Activated CD4-positive, alpha-beta T cell treated with anti-CD3 and anti-CD28 coated beads, Interleukin-2, amount 50 U/mL, for 48 hours (primary cell): ENCODE measurements at regions not wholly inside any gene's neighbourhood (a gene's known extent, or its start where the extent isn't known, plus 50 kb on each side); places are given as distances from the start of the nearest gene placed in this dataset.

ENCODE experiments used
- DNase-seq, 2 experiments: peaks; one replicate each; pipeline ENCODE4 v3.0.0-alpha.2; 2020

DNA sequence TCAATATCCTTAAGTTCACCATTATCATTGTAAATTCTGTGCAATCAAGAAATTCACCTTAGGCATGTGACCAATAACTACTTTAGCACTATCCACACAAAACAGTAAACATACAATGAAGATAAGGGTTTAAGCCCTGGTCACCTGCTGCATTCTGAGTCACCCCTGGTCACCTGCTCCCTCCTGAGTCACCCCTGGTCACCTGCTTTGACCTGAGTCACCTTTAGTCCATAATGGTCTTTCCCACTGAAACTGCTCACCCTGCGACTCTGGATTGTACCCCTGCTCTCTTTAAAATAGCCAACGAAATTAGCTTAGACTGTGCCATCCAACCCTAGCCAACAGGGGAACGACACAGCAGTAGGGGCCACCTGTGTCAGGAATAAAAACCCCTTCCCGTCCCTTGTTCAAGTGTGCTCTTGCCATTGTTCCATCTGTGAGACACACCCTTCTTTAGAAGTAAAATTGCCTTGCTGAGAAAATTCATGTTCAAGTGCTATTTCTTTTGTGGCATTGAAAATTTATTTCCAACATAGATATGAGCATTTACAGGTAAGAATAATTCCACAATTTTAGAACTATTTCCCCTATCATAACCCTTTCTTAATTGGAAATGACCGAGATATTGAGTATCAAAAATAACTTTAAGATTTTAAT lies 902.8 kb downstream of the DSC3 start:
- DNase-seq, result no peak

DNA sequence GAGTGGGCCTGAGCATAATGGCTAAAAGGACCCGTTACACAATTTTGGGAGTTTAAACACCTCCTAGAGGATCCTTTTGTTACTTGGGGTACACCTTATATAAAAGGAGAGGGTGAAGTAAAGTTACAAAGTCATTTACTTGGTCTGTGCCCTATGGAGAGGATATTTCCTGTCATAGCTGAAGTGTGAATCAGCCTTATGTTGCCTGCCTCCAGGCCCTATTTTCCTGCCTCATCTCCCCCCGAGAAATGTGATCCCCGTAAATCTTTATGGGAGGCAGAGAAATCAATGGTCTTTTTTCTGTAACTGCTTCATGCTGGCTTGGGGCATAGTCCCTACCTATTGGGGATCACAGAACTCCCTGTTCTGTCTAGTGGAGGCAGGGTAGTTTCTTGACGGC lies 906.6 kb downstream of the DSC3 start:
- DNase-seq, result no peak

DNA sequence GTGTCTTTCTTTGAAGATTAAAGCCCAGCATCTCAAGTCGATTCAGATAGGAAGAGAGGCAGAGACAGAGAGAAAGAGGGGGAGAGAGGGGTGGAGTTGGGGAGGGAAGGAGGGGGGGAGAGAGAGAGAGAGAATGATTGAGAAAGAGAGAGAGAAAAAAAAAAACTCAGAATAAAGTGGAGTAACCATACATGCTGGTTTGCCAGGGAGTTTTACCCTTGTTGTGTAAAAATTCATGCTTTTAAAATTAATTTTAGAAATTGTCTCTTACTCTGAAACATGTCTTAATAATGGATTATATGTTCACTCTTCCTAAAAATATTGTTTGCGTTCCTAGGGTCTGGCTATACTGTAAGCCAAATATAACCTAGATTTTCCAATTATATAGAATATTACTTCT lies 908.5 kb downstream of the DSC3 start:
- DNase-seq, result no peak

DNA sequence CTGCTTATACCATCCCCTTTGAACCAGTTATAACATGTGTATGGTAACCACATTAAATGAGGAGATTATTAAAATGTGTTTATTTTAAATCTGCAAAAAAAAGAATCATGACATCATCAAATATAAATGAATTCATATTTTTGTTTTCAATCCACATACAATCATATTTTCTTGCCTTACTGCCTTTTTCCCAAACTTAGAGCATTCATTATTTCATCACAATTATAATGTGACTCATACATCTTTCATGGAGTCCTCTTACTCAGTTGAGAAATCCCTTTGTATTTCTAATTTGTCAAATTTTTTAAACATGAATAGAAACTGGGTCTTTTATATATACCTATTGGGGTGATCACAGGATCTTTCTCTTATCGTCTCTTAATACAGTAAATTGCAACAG lies 909.6 kb downstream of the DSC3 start:
- DNase-seq, result no peak

DNA sequence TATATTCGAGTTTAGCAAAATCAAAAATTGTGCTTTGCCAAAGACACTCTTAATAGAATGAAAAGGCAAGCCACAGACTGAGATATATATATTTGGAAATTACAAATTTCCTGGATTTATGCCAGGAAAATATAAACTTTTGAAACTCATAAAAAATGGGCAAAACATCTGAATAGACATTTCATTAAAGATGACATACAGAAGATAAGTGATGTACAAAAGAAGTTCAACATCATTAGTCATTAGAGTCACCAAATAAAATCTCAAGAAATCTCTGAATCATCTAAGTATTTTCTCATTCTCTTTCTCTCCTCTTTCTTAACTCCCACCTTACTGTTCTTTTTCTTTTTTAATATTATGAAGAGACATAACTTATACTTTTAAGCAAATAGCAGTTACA lies 921.1 kb downstream of the DSC3 start:
- DNase-seq, result no peak

DNA sequence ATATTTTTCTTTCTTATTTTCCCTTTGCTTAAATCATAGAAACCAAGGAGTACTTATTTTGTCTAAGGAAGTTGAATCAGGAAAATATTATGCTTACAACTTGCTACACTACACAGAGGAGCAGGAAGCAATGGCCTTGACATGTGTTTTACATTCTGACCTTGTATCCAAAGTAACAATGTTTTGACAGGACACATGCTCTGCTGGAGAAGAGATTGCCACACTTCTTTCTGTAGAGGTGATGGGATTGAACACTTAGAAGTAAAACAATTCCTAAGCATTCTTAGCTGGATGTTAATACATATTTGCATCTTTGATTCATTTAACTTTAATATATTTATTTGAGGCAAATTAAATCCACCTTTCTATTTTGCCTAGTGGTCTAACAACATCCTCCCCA lies 929.1 kb downstream of the DSC3 start:
- no peak for DNase-seq

DNA sequence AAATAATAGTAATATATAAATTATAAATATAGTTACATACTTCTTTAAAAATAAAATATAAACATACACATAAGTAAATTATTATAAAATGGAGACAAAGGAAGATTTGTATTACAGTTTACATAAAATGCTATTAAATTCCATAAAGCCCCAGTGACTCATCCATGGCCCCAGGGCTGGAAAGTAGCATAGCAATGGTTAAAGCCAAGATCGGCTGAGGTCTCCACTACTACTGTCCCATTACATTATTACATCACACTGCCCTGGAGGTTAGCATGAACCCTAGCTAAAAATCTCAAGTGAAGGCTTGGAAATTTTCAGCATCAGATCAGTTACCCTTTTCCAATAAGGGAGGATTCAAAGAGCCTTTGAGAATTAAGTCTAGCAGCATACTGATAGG lies 936.2 kb downstream of the DSC3 start:
- DNase-seq, result no peak

DNA sequence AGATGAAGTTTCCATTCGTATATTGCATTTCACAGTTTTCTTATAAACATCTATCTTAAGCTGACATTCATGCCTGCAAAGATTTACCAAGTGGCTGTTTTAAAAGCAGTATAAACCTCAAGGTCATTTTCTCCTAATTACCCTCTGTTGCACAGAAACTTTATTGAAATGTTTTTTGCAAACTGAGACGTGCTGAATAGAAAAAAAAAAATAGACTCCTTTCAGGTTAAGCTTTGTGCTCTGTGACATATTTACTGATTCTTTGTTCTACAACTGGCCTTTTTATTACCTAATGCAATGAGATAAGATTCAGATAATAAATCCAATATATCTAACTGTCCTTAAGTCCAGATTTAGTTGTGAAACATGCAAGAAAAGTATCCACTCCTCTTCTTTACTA lies 938.7 kb downstream of the DSC3 start:
- no peak for DNase-seq

DNA sequence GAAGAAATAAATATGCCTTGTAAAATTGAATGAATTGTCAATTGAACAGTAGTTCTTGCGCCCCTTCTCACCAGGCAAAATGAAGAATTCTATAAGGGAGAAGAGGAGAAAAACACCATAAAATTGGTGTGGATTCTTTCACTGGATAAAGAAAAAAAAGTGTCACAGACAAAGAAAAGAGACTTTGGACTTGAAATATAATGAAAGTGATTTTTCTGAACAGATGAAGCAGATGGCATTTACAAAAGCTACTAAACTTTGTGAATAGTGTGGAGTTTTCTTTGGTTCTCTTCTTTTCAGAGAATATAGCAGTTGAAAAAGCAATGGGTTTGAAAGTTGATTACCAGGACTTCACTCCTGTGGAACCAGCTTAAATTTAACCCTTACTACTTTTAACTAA lies 945.7 kb downstream of the DSC3 start:
- no peak for DNase-seq

DNA sequence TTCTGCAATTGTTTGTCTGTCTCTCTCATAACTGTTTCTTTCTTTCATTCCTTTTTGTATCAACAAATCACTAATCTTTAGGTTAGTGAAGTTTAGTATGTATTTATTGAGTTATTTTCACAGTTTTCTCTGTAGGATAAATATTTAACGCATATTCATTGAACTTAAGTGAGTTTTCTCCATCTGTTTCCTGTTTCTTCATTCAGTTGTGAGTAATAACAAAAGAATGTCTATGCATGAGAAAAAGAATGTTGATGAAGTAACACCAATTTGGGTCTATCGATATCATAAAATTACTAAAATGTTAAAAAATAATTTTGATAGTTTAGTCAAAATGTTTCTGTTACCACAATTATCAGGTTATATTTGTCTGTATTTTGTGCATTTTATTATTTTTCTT lies 948.0 kb downstream of the DSC3 start:
- DNase-seq, result no peak

DNA sequence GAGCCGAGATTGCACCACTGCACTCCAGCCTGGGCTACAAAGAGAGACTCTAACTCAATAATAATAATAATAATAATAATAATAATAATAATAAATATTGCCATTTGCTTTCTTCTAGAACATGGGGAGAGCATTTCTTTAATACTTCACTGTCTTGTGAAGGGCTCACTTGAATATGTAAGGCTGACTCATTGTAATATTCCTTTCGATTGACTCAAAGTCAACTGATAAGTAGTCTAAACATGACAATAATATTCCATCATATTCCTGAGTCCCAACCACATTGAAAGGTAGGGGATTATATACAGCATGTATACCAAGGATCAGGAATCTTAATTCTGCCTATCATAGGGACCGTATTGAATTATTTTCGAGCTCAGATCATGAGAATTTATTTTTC lies 949.2 kb downstream of the DSC3 start:
- DNase-seq, result no peak

DNA sequence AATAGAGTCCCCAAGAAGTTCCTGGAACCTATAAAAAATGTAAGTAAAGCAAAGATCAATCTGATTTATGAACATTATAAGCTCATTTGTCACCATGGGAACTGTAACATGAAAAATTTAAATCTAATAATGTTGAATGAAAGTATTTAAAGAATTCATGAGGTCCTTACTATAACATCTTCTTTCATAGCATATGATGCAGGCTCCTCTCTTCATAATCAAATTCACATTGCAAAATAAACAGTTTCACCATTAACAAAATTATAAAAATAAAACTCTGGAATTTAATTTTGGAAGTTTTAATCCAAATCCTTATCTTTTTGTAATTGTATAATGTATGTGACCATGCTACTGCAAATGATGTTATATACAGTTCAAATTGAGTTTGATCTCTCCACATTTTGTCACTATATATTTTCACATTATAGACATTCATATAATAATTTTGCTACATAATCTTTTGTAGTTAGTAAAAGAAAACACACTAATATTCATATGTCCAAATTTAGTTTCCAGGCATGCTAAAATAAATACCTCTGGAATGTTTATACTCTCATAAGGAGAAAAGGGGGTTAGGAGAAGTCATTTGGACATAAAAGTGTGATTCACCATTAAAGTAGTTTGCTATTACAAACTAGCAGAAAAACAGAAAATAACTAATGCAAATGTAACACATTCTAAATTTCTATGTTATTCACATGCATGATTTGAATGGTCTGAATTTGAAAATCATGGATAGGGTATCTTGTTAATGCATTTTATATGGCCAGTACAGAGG lies 954.1 kb downstream of the DSC3 start:
- DNase-seq, result no peak

DNA sequence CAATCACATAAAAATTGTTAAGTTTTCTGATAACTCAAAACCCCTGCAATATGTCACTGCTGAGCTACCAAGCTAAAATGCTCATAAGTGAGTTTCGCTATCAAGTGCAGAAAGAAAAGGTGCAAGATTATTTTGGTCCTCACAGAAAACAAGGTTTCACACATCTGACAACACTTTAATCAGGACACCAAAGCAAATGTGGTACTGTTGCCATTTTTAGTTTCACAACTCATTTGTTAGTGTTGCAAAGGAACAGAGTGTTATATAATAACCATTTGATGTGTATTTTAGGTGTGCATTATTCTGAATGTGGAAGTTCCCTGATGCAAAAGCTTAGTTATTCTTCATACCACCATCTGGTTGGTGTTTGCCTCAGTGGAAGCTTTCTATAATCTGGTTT lies 956.2 kb downstream of the DSC3 start:
- DNase-seq, result no peak

DNA sequence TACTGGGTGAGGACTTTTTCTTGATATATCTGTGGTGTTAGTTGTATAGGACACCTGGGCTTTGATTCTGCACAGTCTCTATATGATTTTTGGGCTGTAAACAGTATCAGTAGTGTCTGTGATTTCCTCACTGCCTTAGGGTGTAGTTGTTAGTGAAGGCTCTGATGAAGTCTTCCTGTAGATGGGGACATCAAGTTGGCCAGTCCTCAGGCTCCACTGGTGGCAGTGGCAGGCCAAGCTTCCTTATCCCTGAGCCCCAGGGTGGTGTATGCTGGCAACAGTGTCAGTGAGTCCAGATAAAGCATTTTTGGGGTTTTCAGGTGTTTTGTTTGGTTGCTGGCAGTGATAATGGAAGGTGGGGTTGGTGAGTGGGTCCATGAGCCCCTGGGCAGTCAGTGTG lies 961.4 kb downstream of the DSC3 start:
- no peak for DNase-seq

DNA sequence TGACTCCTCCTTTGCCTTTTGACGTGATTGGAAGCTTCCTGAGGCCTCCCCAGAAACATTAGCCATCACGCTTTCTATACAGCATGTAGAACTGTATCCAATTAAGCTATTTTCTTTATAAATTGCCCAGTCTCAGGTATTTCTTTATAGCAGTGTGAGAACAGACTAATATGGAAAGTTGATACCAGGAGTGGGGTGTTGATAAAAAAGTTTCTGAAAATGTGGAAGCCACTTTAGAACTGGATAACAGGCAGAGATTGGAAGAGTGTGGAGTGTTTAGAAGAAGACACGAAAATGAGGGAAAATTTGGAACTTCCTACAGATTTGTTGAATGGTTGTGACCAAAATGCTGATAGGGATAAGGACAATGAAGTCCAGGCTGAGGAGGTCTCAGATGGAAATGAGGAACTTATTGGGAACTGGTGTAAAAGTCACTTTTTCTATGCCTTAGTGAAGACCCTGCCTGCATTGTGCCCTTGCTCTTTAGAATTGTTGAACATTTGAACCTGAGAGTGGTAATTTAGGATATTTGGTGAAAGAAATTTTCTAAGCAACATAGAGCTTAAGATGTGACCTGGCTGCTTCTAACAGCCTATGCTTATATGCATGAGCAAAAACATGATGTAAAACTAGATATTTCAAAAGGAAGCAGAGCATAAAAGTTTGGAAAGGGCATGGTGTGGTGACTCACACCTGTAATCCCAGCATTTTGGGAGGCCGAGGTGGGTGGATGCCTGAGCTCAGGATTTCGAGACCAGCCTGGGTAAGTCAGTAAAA lies 969.7 kb downstream of the DSC3 start:
- no peak for DNase-seq

DNA sequence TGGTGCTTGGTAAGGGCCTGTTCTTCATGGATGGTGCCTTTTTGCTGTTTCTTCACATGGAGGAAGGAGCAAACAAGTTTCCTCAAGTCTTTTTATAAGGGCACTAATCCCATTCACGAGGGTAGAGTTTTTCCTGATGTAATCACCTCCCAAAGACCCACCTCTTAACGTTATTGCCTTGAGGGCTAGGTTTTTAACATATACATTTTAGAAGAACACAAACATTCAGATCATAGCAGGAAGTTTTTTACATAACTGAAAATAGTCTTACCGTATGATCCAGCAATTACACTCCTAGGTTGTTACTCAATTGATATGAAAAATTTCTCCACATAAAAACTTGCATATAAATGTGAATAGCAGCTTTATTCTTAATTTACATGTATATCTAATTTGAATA lies 976.3 kb downstream of the DSC3 start:
- DNase-seq, result no peak

DNA sequence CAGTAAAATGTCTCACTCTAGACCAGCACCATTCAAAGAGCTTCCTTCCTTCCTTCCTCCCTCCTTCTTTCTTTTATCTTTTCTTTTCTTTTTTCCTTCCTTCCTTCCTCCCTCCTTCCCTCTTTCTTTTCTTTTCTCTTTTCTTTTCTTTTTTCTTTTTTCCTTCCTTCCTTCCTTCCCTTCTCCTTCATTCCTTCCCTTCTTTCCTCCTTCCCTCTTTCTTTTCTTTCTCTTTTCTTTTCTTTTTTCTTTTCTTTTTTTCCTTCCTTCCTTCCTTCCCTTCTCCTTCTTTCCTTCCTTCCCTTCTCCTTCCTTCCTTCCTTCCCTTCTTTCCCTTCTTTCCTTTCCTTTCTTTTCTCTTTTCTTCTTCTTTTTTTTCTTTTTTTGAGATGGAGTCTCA lies 985.1 kb downstream of the DSC3 start:
- no peak for DNase-seq

DNA sequence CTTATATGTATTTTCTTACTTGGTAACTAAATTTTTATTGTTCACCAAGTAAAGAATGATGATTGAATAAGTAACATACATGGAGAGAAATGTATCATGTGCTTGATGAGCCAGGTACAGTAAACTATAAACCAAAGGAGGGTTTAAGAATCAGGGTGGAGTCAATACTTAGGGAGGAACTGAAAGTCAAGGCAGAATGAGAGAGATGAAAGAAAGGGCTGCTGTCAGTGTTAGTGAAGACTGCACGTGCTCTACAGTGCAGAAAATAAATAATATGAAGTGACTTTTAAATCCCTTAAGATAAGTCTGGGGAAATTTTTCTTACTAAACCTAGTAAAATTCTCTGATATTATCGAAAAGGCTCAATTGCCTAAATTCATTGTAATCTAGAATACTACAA lies 986.0 kb downstream of the DSC3 start:
- DNase-seq, result no peak

DNA sequence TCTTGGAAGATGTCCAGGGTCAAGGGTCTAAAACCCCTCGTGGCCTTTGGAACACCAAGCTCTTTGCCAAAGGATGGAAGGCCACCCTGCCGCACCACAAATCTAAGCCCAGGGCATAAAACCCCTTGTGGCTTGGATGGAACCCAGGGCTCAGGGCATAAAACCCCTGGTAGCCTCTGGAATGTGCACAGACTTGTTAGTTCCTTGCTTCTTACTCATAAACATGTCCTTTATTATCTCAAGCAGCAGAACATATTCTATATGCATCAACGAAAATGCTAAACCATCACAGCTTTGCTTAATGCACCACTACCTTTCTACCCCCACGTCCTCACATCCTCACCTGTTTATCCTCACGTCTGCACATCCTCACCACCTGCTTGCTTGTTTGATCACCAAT lies 998.0 kb downstream of the DSC3 start:
- DNase-seq, result no peak

DNA sequence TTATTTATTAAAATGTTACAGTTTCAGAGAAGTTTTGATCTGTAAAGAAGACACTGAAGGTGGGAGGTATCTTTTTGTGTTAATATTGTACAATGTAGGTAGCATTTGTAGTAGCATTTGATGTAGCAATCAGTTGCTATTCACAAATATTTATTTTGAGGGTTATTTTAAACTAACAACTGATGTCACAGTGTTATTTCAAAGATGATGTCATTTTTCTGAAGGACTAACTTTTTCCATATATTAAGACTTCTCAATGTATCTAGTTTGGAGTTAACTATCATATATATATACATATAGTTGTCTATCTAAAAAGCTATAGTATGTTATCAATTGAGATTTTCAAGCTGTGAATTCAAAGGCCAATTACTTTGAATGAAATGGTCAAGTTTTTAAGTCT lies 1003.3 kb downstream of the DSC3 start:
- DNase-seq, result no peak

DNA sequence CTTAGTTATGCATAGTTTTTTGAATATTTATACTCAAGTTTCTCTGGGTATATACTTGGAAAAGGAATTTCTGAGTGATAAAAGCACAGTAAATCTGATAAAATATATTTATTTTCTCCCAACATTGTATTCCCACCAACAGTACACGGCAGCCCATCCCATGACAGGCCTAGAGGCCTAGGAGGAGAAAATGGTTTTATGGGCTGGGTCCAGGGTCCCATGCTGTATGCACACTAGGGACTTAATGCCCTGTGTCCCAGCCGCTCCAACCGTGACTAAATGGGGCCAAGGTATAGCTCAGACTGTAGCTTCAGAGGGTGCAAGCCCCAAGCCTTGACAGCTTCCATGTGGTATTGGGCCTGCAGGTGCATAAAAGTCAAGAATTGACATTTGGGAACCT lies 1007.7 kb downstream of the DSC3 start:
- no peak for DNase-seq

DNA sequence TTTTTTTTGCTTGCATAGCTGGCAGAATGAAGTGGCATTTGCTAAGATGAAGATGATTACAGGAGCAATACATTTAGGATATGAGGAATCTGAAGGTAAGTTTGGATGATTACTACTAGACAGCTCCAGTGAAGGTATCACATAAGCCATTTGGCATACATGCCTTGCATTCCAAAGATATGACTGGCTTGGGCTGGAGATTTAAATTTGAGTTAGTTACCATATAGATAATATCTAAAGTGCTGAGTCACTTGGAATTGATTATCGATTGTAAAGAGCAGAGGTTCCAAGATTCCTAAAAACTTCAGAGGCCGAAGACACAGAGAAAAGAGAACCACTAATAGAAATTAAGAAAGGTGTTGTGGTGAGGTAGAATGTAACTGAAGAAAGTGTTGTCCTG lies 1026.4 kb downstream of the DSC3 start:
- DNase-seq, result no peak

DNA sequence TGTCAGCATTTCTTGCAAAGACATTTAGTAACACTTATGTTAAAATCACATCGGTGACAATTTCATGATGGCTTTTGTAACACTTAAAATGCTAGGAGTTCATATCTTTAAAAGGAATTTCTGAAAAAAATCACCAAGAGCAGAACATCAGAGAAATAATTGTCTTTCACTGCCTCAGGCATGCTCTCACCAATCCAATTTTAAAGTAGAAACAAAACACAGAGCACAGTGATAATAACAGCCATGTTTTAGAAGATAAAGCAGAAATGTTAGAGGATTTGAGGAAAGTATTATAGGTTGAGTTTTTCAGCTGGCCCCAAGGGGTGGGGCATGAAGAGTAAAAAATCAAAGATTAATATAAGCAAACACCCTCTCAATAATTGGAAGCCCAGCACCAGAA lies 1037.6 kb downstream of the DSC3 start:
- no peak for DNase-seq

DNA sequence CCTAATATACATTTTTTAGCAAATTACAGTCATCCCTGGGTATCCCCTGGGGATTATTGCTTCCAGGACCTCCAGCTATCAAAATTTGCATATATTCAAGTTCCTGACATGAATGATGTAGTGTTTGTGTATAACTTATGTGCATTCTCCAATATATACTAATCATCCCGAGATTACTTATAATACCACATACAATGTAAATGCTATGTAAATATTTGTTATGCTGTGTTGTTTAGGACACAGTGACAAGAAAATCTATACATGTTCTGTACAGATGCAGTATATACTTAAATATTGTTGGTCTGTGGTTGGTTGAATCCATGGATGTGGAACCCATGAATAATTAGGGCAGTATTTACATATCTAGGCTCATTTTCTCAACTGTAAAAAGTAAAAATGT lies 1060.3 kb downstream of the DSC3 start:
- no peak for DNase-seq
